ENCODE measurements at regions not wholly inside any gene's neighbourhood (a gene's known extent, or its start where the extent isn't known, plus 50 kb on each side); places are given as distances from the start of the nearest gene placed in this dataset.

DNA sequence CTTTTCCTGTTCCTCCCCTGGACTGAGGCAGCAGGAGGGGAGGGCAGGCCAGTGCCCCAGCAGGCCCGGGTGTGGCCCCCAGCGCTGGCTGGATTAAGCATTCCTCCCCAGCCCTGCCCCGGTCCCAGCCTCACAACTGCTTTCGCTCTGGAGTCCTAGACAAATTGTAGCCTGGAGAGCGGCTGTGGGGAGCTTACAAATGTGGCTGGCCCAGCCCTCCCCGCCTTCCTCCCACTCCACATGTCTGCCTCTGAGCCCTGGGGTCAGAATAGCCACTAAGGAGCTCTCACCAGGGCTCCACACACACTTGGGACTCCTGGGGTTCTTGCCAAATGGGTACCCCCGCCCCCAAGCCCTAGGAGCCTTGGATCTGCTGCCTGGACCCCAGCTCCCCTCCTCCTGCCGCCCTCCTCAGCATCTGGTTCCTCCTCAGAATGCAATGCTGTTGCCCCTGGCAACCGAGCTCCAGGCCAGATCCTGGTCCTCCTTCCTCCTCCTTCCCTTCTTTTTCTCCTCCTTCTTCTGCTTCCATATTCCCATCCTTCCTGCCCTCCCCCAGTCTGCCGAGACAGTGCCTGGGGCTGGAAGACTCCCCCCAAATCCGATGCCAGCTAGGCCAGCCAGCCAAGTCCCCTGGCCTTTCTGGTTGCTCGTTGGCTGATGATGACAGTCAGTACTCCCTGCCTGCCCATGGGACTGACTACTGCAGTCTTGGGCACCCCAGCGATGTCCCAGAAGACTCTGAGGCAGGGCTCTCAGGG, 91.1 kb downstream of the LINGO1 start:
- TF ChIP-seq POLR2A (IDR thresholded peaks at IDR 0.05) (no peak), POLR2AphosphoS5 (IDR thresholded peaks at IDR 0.05) (peak in 1 of 3 donors; percentile 47)
- WGBS, 5 donors = 63 to 86% (median 73%) methylated on average over 12 to 13 of the region's 13 CpGs
- no peaks in the 10 kb centered on the region for H3K36me3 ChIP-seq
- peaks cover 14 to 78% (median 49%) of the 10 kb centered on the region in 6 donors for H3K4me1 ChIP-seq
- H3K9me3 ChIP-seq = no peaks in the 10 kb centered on the region
- peak overlapping the region in 7 of 8 donors; percentile 22 to 80 (median 70) for H3K27ac ChIP-seq
- H3K27me3 ChIP-seq (replicated peaks in 1 of 7) = no peaks in the 10 kb centered on the region
- intact Hi-C loops (cut with DNase I; ENCODE audit: low total_unique reads) = loop anchor here (5.0 to 10.0 kb wide), 2 partner anchors 424 to 517 kb away; no protein-coding TSS in a partner anchor
- H3K4me3 ChIP-seq = no peak overlapping the region
- peak; percentile 73 for DNase-seq

DNA sequence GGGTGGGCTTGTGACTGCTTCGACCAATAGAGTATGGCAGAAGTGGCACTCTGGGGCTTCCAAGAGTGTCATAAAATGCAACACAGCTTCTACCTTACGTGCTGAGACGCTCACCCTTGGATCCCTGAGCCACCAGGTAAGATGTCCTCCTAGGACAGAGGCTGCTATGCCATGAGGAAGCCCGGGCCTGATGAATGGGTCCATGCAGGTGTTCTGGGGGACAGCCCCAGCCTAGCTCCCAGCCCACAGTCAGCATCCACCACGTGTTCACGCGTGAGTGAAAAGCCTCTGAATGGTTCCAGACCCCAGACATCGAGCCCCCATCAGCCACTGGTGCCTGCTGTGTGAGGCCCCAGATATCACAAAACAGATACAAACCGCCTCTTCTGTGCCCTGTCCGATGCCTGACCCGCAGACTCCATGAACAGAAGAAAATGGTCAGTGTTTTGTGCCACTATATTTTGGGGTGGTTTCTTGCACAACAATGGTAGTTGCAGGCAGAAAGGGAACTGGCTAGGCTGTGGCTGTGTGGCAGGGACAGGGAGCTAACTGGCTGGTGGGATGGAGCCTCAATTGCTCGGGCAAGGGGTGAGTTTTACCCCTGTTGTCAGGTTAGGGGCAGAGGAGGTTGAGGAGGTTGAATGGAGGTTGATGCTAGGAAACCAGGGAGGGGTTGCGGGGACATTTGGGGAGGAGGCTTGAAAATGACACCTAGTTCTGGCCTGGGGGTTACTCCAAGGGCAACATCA, 92.2 kb downstream of the LINGO1 start:
- H3K27ac ChIP-seq = peak overlapping the region in 5 of 8 donors; percentile 68 to 80 (median 78)
- 76 to 94% (median 85%) methylated on average over 12 to 13 of the region's 13 CpGs for WGBS, 5 donors
- DNase-seq = peak; percentile 70
- H3K4me3 ChIP-seq = no peak overlapping the region
- H3K36me3 ChIP-seq = no peaks in the 10 kb centered on the region
- no peaks in the 10 kb centered on the region for H3K27me3 ChIP-seq (replicated peaks in 1 of 7)
- intact Hi-C loops (cut with DNase I; ENCODE audit: low total_unique reads) = loop anchor here (5.0 to 10.0 kb wide), 2 partner anchors 423 to 516 kb away; no protein-coding TSS in a partner anchor
- H3K9me3 ChIP-seq = no peaks in the 10 kb centered on the region
- H3K4me1 ChIP-seq = peaks cover 14 to 75% (median 53%) of the 10 kb centered on the region in 6 donors
- TF ChIP-seq CTCF (IDR thresholded peaks at IDR 0.05 in 8 of 11, conservative IDR thresholded peaks at IDR 0.05 in 3 of 11) (no peak), POLR2A (IDR thresholded peaks at IDR 0.05) (no peak), POLR2AphosphoS5 (IDR thresholded peaks at IDR 0.05) (no peak)

DNA sequence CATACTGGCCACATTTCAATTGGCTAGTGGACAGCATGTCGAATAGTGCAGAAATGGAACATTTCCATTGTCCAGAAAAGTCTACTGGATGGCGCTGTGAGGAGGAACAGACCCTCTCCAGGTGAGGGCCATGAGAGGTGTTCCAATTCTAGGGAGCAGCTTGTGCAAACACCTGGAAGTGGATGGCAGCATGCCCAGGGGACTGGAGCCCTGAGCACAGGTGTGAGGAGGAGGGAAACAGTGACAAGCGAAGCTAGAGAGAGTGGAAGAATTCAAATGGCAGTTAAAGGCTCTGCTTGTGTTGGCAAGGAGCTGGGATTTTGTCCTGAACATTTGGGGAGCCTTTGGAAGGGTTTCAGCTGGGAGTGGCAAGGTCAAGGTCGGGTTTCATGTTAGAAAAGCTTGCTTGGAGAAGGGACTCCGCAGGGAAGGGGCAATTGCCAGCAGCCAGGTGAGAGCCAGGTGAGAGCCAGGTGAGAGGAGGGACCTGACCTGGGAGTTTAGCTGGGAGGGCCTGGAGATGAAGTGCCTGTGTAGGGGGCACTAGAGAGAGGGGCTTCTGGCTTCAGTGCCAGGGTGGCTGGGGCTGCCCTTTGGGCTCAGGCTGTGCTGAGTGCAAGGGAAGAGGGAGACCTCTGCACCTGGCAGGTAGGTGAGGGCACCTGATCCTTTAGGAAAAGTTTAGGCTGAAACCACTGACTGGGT, 93.8 kb downstream of the LINGO1 start:
- no peaks in the 10 kb centered on the region for H3K27me3 ChIP-seq (replicated peaks in 1 of 7)
- no peak overlapping the region for H3K4me3 ChIP-seq
- TF ChIP-seq POLR2AphosphoS5 (IDR thresholded peaks at IDR 0.05) (no peak), POLR2A (IDR thresholded peaks at IDR 0.05) (no peak), CTCF (IDR thresholded peaks at IDR 0.05 in 8 of 11, conservative IDR thresholded peaks at IDR 0.05 in 3 of 11) (no peak)
- intact Hi-C loops (cut with DNase I; ENCODE audit: low total_unique reads) = no loop called here
- peak; percentile 54 for DNase-seq
- H3K9me3 ChIP-seq = no peaks in the 10 kb centered on the region
- H3K4me1 ChIP-seq = peaks cover 14 to 81% (median 56%) of the 10 kb centered on the region in 6 donors
- no peaks in the 10 kb centered on the region for H3K36me3 ChIP-seq
- 75 to 84% (median 79%) methylated on average over 5 of the region's 5 CpGs for WGBS, 5 donors
- peak overlapping the region in 3 of 8 donors; percentile 46 to 75 (median 68) for H3K27ac ChIP-seq

DNA sequence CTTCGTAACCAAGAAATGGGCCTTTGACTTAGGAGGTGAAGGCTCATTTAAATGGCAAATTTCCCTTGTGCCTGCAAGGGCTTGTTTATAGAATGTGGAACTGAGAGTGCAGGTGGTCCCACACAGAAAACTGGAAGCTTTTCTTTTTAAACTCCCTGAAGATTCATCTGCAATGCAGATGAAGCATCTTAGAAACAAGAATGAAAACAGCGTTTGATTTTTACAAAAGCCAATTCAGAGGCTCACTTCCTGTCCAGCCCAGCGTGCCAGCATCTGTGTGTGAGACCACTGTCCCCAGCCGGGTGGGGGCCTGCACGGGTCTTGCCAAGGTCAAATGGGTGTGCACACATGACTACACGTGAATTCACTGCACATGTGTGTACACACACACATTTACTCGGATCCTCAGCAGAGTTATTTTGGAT, 94.7 kb downstream of the LINGO1 start:
- Histone ChIP-seq H3K27ac (peak overlapping the region in 4 of 8 donors; percentile 46 to 75 (median 59)), H3K4me1 (peaks cover 13 to 81% (median 47%) of the 10 kb centered on the region in 6 donors), H3K36me3 (no peaks in the 10 kb centered on the region), H3K4me3 (peak overlapping the region in 1 of 8 donors; percentile 27), H3K27me3 (replicated peaks in 1 of 7) (no peaks in the 10 kb centered on the region), H3K9me3 (no peaks in the 10 kb centered on the region)
- TF ChIP-seq POLR2AphosphoS5 (IDR thresholded peaks at IDR 0.05) (no peak), POLR2A (IDR thresholded peaks at IDR 0.05) (no peak), CTCF (IDR thresholded peaks at IDR 0.05 in 8 of 11, conservative IDR thresholded peaks at IDR 0.05 in 3 of 11) (no peak)
- DNase-seq = peak; percentile 79
- intact Hi-C loops (cut with DNase I; ENCODE audit: low total_unique reads) = no loop called here
- 35 to 62% (median 45%) methylated on average over 7 of the region's 7 CpGs for WGBS, 5 donors
